GM19351 (cell line): ENCODE measurements at regions not wholly inside any gene's neighbourhood (a gene's known extent, or its start where the extent isn't known, plus 50 kb on each side); places are given as distances from the start of the nearest gene placed in this dataset.

Experiments
- ATAC-seq: cut with Tn5 transposase; IDR thresholded peaks from one replicate; pipeline ENCODE4 v1.9.1; 2021; ENCODE audit warnings: mild to moderate bottlenecking, moderate library complexity; ENCODE audit not compliant: unreplicated experiment

DNA sequence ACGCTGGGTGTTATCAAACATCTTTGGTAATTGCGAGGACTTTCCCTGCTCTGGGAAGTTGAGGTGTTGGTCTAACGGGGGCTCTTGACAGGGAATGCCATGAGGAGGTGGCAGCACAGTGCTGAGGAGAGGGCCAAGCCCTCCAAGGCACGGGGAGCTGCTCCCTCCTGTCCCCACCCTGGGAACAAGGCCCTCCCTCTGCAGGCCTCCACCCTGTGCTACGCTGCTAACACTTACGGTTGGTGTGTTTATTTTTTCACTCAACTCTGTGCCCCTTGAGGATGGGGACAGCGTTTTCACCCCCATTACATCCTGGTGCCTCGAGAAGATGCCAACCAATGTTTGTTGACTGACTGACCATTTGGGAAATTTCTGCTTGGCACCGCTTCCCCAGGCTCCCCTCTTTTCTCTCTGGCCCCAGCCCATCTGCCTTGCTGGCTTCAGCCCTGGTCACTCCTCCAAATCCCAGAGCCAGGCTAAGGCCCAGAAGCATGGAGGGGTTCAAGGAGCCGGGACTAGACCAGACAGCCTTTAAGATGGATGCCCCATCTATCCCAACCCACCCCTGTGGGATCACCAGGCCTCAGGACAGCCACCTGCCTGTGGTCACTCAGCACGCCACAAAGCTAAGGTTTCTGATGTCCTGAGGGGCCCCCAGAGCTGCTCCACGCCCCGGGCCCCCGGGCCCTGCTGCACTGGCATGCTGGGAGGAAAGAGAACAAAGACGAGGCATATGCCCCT lies 125.7 kb downstream of the BARX1 start:
- no peak for ATAC-seq

DNA sequence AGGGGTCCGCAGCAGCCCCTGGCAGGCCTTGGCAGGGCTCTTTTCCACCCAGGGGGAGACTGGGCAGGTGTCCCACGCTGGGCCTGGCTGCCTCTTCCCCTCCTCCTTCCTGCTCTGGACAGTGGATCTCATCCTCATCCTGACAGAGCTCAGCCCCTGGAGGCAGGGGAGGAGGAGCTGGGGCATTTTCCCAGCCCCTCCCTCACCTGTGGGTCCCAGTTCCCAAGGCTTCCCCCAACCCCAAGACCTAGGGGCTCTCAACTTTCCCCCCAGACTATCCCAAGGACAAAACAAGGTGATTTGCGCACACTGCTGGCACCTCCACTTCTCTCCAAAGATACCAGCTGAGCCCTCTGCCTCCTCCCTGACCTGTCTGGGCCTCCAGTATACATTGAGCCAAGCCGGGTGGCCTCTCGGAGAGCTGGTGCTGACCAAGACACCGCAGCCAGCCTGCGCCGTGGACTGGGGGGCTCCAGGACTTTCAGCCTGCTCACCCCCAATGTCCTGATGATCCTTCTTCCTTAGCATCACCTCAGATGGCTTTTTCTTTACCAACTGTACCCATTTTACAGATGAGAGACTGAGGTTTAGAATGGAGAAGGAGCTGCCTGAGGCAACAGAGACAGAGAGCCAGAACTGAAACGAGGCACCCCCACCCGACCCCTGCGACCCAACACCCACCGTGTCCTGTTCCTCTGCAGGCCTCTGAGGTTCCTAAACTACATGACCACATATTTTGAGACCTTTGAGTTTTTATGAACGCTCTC lies 126.6 kb downstream of the BARX1 start:
- no peak for ATAC-seq

DNA sequence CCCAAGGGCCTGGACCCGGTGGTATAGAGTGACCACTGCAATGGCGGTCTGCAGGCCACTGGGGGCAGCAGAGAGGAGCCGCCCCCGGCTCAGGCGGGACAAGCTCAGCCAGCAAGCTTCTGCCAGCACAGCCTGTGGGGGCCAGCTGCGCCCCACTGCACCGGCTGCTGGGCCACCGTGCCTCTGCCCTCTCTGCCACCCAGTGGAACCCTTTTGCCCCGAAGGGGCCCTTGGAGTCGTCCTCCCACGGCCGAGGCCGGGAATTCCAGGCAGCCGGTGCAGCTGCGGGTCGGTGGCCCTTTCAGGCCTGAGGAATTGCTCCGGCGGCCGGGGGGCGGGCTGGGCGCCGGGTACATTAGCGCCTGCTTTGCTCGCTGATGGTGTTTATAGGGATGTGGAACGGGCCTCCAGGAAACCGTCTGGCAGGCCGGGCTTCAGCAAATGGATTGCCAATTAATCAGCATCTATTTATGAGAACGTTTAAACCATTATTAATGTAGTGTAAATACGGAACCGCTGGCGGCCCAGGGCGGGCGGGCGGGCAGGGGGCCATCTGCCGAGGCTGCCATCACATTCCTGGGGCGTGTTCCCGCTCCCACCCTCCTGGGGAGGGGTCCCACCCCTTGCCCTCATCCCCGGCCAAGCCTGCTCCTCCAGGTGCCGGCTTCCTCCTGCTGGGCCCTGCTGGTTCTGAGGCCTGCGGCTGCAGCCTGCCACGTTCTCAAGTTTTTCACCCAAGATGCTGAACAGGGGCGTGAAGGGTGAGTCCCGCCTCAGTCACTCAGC lies 127.4 kb downstream of the BARX1 start:
- peak; percentile 67 for ATAC-seq

DNA sequence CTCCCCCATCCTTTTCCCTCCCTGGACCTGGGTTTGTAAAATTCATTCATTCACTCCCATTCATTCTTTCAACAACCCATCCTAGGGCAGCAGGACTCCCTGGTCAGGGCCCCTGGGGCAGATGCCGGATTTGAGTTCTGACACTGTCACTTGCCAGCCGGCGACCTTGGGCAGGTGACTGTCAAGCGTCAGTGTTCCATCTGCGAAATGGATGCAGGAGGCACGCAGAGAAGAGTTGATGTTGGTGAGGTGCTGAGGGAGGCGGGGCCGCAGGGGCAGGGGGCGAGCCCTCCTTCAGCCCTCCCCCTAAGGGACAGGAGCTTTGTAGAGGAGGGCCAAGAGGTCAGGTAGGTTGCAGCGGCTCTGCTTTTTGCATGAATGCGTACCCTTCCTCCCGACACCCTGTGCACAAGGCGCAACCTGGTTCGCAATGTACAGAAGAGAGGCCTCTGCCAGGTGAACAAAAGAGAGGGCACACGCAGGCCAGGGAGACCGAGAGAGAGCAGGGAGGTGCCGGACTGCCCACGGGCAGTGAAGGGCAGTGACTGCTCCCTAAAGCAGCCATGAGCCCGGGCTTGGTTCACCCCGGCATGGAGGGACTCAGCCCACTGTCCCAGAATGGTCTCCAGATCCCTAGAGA lies 128.1 kb downstream of the BARX1 start:
- no peak for ATAC-seq

DNA sequence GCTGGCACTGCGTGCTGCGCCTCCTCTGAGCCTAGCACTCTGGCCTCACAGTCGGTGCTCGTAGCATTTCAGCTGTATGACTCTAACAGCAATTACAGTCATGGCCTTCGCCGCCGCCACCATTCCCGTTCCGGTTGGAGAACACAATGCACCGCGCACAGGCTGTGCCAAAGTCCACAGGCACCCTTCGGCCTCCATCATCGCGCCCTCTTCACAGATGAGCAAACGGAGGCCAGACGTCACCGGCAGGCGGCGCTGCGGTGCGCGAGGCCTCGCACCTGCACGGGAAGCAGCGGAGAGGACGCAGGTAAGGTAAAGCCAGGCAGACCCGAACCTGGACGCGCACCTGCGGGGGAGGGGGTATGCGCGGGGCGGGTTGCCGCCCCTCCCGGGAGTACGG lies 128.9 kb downstream of the BARX1 start:
- ATAC-seq: no peak

DNA sequence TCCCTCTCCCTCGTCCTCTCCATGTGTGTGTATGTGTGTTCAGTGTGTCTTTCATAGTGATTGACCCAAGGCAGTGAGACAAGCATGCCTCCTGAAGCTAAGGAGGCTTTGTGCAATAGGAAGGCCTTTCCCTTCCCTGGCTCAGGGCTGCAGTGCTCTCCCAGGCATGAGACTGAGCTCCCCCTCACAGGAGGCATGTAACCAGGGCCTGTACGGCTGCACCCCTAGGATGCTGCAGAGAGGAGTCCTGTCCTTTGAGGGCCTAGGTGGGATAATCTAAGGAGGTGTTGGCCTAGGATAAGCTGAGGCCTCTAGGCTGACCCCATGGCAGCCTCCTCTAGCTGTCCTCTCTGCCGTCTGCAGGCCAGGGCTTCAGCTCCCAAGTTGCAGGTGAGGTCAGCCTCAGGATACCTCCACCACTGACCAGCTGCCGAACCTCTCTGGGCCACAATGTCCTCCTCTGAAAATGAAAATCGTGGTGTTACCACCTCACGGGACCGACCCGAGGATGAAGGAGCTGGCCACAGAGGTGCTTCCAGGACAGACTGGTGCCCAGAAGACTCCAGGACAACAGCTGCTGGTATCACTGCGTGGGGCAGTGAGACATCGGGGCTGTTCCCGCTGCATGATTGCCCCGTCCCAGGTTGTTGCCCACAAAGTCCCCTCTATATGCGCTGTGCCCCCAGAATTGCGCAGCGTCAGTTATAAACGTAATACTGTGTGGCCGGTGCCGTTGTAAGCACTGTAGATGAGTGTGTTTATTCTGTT lies 129.6 kb downstream of the BARX1 start:
- no peak for ATAC-seq

DNA sequence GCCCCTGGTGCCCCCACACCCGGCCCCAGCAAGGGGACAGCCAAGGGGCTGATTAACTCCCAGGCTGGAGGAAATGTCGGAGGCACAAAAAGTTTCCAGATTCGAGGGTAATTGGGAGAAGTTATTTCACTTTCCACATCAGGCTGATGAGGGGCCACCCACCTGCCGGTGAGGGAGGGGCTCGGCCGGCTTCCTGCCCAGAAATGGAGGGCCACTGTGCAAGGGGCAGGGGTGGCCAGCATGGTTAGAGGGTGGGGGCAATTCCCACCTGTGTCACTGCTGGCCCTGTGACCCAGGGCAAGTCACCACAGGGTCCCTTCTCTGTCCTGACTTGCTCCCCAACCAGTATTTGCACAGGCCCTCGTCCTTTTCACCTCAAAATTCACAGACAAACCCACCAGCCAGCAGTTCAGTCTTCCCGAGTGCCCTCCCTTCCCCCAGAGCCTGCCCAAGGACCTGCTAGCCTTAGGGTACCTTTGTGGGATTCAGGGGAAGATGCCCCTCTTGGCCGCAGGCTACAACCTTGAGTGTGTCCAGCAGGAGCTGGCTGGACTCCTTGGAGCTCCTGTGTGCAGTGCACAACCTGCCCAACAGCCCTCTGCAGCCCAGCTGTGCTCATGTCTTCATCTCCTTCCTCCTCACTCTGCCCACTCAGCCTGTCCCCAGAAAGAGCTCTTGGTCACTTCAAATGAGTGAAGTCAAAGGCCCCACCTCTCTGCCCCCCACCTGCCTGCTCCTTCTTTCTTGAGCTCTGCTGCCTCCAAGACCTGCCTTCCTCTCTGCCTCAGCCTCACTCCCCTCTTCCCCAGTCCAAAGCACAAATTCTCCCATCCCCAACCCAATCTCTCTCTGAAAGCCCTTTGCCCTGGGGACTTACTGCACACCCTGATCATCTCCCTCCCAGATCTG lies 130.5 kb downstream of the BARX1 start:
- no peak for ATAC-seq

DNA sequence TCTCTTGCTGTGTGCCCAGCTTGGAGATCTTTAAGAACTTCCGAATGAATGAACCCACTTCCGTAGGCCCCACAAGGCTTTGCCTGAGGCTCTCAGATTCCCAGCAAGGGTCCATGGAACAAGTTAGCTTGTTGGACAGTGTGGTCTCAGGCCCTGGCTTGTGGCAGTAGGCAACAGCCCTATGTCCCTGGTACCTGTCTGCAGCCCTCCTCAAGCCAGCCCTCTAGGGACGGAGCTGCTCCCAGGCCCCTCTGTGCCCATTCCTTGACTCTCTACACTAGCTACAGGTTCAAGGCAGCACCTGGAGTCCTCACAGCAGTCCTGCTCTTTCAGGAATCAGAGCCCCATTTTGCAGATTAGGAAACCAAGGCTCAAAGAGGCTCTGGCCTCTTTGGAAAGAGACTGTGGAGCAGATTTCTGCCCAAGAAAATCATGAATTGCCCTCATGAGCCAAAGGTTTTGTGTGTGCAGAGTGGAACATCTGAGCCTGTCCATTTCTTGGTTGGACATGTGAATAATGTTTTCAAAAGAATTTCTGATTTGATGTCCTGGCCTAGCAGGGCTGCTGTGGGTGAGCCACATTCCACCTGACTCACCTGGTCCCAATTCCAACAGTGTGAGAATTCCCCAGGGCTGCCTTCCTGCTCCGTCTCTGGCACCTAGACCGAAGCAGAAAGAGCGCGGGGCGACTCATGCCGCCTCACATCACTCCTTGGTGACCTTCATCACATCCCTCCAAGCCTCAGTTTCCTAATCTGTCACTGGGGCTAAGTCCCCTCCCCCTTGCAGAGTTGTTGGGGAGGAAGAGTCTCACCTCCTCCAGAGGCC lies 131.7 kb downstream of the BARX1 start:
- no peak for ATAC-seq

DNA sequence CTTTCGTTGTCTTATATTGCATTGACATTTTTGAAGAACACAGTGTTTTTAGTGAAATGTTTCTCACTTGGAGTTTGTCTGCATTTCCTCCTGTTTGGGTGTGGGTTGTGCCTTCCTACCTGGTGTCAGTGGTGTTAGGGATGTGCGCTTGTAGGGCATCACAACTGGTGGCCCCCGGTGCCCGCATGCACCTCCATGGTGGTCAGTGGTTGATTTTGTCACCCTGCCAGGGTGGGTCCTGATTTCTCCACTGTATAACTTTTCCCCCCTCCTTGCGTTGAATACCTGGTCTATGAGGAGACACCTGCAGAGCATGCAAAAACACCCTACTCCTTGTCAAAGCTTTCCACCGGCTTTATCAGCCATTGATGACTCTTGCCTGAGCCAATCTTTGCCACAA lies 132.9 kb downstream of the BARX1 start:
- no peak for ATAC-seq

DNA sequence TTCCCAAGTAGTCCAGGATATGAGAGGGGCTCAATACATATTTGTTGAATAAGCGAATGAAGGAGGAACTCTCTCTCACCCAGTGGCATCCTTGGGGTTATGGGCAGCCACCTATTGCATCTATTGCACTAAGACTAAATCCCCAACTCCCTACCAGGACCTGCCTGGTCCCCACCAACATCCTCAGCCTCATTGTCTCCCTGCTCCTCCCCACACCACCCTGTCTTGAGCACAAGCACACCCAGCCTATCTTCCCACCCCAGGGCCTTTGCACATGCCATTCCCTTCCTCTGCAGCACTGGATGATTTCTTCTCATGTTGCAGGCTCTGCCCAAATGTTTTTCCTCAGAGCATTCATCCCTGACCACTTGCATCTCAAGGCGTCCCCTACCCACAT lies 133.8 kb downstream of the BARX1 start:
- no peak for ATAC-seq

DNA sequence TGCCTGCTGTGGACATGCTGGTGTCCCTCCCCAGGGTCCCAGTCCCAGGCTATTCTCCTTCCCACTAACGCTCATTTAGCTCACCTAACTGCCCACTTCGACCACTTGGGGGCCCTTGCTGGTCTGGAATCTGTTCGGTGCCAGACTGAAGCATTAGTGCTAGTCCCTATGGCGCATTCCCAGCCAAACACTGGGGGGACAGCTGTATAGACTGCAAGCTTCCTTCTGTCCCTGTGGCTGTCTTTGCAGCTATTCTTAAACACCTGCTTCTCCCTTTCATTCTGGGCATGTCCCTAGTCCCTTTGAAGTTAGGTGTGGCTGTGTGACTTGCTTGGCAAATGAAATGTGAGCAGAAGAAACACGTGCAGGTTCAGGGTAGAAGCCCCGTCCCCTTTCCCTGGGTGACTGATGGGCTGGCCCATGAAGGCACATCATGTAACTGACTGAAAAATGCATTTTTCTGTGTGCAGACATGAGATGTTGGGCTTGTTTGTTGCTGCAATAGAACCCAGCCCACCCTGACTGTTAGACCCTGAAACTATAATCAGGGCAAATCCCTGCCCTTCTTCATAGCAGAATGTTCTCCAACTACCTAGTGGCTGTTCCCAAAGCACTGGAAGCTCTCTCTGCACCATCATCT lies 134.4 kb downstream of the BARX1 start:
- ATAC-seq: no peak

DNA sequence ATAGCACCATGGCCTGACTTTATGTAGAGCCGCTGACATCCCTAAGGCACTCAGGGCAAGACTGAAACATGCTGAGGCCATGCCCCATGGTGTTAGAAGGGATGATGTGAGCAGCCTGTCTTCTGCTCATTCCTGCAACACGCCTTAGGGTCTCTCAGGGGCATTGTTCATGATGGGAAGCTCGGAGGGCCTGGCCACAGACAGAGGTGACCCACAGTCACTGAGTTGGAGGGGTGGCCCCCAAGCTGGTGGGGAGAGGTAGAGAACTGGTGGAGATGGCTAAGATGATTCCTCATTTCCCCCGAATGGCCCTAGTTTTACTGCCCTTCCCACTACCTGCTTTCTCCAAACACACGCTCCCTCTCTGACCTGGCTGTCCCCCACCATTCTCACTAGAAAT lies 135.2 kb downstream of the BARX1 start:
- no peak for ATAC-seq

DNA sequence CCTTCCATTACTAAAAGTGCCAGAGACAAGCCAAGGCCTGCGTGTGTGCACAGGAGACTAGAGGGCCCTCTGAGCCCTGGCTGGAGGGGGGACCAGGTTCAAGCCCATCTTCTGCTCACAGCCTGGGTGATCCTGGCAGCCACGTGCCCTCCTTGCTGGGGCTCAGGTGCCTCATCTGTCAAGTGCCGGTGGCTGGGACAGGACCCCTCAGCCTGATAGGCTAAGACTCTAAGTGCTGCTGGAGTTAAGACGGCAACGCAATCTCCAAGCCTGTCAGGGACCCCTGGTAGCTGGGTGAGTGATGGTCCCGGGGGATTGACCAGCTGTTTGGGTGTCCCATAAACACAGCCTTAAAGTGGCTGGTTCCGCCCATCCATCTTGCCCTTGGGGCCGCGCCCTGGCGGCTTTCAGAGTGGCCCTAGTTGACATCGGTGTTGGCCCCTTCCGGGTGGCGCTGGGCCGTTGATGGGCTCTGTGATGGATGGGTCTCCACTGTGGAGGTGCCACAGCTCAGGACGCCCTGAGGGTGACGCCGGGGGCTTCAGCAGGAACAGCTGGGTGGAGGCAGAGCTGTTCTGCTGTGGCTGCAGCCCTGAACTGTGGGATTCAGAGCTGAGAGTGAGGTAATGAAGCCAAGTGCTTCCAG lies 136.2 kb downstream of the BARX1 start:
- no peak for ATAC-seq

DNA sequence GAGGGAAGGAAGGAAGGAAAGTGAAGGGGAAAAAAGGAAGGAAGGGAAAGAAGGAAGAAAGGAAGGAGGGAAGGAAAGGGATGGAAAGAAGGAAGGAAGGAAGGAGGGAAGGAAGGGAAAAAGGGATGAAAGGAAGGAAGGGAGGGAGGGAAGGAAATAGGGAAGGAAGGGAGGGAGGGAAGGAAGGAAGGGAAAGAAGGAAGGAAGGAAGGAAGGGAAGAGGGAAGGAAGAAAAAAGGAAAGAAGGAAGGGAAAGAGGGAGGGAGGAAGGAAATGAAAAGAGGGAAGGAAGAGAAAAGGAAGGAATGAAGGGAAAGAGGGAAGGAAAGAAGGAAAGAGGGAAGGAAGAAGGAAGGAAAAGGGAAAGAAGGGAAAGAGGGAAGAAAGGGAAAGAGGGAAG lies 136.9 kb downstream of the BARX1 start:
- ATAC-seq: no peak

DNA sequence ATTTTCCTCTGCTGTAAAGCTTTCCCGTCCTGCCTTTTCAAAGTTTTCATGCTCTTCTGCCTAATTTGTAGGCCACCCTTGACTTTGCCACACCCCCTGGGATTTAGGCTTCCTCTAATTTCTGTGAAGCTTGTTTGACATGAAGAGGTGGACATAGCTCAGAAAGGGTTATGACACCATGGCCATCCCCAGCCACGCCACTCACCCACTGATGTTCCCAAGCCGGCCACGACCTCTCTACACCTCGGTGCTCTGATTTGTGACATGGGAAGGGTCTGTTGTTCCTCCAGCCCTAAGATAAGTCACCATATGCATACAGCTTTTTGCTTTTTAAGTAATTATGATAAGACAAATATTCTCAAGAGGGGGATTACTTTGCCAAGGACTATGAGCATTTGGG lies 139.5 kb downstream of the BARX1 start:
- no peak for ATAC-seq

DNA sequence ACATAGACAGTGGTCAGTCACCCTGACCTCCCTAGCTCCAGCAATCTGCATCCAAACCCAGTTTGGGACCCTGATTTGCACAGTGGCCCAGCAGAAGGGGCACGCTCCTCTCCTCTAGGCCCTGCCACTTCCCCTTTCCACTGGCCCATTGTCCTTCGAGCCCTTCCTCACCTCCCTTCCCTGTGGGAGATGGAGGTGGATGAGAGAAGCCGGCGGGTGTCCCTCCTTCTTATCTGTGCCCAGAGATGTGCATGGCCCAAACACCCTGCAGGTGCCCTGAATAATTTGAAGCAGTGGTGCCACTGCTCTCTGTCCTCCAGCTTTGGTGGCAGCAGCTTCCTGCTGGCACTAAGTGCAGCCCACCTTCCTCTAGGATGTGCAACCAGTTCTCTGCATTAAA lies 140.0 kb downstream of the BARX1 start:
- ATAC-seq: no peak

DNA sequence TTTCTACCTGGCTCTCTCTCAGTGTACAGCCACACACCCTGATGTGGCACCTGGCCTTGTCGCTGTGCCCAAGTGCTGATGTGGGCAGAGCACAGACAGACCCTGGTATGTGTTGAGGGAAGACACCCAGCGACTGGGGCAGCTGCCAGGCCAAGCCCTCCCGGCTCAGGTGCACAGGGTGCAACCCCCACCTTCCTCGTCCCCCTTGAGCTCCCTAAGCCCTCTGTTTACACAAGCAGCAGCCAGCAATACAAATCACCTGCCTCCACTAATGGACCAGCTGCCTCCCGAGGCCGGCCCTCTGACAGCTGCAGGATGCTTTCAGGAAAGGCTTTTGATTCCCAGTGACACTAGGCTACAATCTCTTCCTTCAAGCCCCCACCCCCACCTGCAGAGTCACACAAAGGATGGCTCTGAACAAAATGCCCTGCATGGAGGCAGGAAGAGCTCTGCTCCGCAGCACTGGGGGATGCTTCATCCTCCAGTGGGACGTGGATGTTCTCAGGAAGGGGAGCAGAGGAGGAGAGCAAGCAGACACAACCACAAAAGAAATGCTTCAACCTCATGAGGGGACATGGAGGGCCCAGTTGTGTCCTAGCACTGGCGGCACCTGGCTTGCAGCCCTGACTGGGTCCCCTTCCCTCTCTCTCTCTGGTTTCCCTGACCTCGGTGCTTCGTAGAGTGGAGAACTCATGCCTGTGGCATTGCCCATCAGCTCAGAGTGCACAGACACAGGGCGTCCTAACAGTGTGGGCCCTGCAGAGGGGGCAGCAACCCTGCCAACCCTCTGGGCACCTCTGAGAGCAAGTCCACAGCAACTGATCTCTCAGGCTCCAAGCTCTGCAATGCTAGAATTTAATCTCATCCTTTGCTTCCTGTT lies 140.8 kb downstream of the BARX1 start:
- ATAC-seq: no peak
